SIG-M5 treated with dmso at 0.1 percent for 504 hours (cell line): ENCODE measurements at regions not wholly inside any gene's neighbourhood (a gene's known extent, or its start where the extent isn't known, plus 50 kb on each side); places are given as distances from the start of the nearest gene placed in this dataset.
"Not testable (repeated sequence)": the region's sequence is repeated elsewhere in the genome, so short reads cannot be mapped to it uniquely, and the experiment has no call there.

Experiments
- DNase-seq: peaks from one replicate; lab custom pipeline; 2025; ENCODE audit not compliant: unreplicated experiment; lab: John Stamatoyannopoulos, UW

DNA sequence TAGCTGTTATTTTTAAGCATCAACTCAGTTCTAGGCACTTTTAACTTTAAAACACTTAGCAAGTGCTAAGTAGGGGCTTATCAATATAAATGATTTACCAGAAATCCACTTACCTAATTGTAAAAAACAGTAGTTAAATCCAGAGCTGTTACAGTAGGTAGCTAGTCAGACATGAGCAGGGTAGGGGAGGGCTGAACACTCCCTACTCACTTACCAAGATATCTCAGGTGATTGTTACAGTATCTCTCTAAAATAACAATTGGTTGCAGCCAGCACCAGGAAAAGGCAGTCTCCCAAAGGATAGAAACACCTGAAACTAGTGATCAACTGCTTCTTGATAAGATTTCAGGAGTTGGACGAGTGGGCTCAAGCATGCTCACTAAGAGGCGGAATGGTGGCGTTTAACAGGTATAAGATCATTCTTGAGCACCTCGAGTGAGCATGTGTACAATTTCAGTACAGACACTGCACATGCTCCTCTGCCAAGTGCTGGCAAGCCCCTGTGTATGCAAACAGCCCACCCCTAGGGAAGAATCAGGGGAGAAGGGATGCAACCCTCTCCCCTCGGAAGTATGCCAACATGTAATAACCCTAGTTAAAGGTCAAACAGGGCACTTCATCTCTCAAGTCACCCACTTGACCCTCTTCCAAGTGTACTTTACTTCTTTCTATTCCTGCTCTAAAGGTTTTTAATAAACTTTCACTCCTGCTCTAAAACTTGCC, 1113.6 kb upstream of the SEL1L start:
- no peak for DNase-seq

DNA sequence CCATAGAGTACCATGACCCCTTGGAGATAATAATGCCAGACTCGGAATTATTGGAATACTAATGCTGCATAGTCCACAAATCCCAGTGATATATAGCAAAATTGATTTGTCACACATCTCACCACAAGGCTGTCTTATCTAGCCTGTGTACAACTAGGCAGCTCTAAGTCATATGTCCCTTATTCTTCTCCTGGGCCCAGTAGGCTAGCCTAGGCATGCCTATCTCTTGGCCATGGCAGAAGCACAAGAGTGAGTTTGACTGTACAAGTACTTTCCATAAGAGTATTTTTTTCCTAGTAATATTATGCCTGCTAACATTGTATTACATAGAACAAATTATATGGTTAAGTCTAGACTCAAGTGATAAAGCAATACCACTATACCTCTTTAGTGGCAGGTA, 1122.1 kb upstream of the SEL1L start:
- no peak for DNase-seq

DNA sequence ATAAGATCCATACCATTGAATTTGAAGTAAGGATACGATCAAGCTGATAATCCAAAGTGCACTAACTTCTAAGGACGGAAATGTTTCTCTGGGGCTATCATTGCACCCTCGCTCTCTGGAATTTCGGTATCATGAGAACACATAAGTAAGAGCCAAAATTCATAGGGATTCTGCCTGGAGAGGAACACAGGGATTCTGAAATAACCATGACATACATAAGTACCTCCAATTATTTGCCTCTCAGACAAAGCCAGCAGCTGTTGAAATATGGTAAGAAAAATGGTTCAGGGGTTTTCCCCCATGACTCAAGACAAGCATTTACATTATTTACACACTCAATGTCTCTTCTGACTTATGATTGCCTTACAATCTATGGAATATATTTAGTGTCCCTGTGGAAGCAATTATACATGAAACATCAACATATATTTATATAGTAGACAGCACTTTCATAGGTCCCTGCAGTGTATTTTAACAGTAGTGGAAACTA, 1123.6 kb upstream of the SEL1L start:
- no peak for DNase-seq

DNA sequence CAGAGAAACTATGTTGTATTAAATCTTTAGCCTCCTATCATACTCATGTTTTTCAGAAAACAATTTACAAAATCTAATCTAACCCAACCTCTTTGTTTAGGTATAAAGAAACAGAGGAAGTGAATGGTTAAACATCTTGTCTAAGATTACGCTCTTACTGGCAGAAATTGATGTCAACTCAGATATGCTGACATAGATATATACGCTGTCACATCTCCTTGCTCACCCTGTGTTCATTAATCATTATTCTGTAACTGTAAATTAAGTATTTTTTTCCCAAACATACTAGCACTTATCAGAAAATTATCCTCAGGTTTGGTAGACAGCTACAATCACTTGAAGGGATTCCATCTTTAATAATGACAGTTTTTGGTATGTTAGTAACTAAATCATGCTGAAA, 1127.6 kb upstream of the SEL1L start:
- DNase-seq = no peak

DNA sequence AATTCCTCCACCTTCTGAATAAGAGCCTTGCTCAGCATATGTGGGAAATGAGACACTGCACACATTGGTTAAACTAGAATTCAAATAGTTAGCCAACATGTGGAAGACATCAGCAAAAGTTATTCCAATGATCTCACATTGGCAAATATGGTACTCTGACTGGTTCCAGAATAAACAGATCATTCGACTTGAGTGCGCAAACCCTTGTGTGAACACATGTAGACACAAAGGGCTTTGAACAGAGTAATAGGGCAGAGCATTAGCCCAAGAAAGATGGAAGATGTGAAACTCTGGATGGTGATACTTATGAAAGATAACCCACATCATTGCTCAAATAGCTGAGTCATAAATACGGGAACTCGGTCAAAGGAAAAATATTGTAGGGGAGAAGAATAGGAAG, 1133.4 kb upstream of the SEL1L start:
- DNase-seq = no peak

DNA sequence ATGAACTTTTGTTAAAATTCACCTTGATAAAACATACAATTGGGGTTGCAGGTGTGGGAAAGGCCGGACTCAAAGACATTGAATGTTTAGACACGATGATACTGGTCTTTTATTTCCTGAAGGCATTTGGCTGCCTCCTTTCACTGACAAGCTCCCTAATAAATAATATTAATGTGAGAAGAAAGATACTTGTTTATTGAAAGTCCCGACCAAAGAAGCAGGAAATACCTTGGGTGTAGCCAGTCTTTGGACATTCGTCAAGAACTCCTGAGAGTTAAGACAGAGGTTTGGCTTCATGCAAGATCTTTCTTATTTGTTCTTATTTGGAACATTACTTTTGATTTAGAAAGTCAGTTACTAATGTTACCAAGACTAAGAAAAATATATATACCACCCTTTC, 1133.8 kb upstream of the SEL1L start:
- no peak for DNase-seq

DNA sequence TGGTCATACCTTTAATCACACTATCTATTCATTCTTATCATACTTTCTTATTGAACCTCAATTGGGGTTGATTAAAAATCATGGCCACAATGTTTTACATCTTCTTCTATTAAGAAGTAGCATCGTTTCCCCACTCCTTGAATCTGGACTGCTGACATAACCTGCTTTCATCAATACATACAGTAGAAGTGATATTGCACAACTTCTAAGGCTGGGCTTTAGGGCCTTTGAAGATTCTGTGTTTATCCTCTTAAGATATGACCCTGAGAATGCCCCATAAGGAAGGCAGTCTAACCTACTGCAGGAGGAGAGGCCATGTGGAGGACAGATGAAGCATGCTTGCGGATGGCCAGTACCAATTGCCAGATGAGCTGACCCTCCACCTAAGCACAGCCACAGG, 1142.8 kb upstream of the SEL1L start:
- no peak for DNase-seq

DNA sequence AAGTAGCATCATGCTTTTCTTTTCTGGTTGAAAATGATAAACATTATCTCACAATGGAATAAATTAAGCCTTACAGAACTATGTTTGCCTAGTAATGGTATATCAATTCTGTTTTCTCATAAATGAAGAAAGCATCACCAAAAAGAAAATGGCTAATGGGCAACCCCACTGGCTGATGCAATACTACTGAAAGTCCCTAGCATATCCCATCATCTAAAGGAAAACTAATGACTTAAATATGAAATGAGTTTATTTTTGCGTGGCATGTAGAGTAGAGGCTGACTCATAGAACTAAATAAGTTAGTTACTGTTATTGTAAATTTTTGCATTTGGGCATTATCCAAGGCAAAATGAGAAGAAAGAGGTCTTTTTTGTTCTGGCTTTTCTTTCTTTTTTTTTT, 1156.3 kb upstream of the SEL1L start:
- DNase-seq = no peak

DNA sequence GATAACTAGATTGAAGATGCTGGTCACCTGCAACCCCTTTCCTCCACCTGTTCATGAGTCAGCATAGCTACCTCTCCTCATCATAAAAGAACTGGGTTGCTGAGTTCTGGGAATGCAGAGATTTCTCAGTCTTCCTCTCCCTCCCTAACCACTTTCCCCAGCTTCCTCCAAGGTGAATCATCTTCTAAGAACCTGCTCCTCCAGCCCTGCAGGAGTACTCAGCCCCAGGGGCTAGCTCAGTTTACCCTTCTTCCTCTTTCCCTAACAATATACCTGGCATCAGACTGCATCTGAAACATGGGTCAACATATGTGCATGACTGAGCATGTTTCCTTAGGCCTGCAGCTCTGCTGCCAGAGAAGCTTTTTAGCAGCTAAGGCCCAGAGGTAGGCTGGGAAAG, 1157.5 kb upstream of the SEL1L start:
- DNase-seq = not testable (repeated sequence)

DNA sequence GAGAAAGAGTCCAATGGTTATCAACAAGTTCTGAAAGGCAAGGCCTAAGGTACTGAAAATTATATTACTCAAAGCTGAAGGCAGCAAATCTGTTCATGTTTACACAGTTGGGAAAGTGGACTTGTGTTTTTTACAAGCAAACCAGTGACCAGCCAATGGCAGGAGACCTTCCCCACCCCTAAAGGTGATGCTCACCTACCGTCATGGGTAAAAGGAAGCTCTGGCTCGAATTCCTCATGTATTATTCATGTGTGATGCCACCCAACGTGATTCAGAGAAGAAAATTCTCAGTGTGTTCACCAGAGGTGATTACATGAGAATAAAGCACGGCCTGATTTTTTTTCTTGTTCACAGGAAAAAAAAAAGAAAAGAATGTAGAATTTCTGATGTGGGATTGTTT, 1161.2 kb upstream of the SEL1L start:
- no peak for DNase-seq

DNA sequence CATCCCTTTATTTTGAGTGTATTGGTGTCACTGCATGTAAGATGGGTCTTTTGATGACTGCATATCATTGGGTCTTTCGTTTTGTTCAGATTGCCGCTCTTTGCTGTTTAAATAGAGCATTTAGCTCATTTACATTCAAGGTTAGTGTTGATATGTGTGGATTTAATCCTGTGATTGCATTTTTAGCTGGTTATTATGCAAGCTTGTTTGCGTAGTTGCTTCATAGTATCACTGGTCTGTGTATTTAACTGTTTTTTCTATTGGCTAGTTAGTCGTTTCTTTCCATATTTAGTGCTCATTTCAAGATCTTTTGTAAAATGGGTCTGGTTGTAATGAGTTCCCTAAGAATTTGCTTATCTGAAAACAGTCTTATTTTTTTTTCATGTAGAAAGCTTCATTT, 1170.6 kb upstream of the SEL1L start:
- no peak for DNase-seq

DNA sequence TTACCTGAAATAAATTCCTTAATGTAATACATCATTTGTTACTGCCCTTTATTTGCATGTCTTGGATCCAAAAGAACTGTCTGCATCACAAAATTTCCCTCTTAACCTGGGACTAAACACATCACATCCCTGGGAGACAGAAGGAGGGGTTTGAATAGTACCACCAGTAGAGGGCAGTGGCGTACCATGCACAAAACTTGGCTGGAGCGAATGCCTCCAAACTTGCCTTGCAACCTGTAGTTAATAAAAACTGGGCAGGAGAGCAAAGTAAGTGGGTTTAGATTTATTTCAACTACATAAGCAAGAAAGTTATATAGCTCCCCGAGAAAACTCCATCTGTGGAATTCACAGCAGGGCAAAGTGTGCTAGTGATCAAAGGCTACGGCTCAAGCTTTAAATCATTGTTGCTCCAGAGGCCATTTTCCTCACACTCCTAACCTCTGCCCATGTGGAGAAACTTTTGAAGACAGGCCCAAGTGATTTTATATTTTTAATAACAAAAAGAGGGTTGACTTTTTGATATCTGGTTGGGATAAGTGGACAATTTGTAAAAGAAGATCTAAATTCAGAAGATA, 1176.7 kb upstream of the SEL1L start:
- peak; percentile 53 for DNase-seq

DNA sequence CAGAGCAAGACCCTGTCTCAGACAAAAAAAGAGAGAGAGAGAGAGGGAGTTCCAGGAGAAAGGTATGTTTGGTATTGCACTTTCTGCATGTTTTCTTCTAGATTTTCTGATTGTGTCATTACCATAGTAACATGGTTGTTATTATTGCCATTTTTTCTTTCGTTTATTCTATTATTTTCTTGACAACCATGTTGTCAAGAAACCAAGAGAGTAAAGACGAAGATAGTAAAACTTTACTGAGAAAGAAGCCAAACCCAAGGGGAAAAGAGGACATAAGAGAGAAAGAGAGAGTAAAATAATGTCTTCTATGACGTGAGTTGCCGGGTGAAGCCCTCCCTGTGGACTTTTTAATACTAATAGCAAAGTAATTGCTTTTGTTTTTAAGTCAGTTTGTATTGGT, 1186.0 kb upstream of the SEL1L start:
- no peak for DNase-seq

DNA sequence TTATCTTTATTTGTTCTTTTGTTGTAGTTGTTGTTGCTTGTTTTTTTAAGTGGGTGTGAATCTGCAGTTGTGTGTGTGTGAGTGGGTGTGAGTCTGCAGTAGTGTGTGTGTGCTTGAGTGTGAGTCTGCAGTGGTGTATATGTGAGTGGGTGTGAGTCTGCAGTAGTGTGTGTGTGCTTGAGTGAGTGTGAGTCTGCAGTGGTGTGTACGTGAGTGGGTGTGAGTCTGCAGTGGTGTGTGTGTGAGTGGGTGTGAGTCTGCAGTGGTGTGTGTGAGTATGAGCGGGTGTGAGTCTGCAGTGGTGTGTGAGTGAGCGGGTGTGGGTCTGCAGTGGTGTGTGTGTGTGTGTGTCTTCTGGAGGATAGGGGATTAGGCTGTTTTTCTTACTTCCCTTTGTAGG, 1186.8 kb upstream of the SEL1L start:
- DNase-seq = no peak

DNA sequence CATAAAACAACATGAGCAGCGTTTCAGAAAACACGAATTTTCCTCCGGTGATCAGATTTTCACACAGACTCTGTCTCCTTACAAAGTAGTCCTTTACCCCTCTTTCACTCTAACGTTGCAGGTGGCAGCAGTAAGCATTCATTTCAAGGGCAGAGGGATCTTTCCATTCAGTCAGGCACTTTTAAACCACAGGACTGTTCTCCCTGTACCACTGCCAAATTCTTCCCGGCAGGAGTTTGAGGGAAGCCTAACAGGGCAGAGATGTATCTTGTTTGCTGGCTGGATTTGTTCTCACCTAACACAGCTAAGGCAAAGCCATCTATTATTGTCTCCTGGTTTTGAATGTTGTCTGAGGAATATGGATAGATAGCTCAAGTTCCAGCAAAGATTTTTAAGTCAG, 1187.3 kb upstream of the SEL1L start:
- no peak for DNase-seq

DNA sequence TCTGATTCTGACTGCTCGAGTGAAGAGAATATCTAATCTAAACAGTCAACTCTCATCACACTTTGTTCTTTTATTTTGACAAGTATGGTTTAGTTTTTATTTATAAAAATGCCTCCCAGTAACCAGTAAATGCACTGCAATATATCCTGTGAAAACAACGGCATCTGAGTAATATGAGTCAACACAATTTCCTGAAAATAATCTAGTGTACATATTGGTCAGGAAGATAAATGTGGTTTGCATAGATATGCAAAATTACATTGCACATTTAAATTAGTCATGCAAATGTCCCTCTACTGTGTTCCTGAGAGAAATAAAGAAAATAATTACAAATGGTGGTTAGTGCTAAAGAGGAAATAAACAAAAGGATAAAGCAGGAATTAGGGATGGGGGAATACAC, 1190.7 kb upstream of the SEL1L start:
- no peak for DNase-seq

DNA sequence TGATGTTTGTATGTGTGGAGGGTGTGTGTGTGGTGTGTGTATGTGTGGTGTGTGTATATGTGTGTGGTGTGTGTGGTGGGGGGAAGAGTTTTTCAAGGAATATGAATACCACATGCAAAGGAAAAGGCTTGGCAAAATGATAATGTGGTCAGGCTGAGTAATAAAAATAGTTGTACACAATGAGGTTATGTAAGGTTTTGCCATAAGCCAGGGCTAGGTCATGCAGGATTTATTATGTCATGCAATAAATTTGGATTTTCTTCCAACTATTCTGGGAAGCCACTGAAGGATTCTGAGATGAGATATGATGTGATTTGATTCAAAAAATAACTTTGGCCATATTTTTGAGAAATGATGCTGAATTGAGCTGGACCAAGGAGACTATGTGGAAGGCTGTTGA, 1191.6 kb upstream of the SEL1L start:
- no peak for DNase-seq

DNA sequence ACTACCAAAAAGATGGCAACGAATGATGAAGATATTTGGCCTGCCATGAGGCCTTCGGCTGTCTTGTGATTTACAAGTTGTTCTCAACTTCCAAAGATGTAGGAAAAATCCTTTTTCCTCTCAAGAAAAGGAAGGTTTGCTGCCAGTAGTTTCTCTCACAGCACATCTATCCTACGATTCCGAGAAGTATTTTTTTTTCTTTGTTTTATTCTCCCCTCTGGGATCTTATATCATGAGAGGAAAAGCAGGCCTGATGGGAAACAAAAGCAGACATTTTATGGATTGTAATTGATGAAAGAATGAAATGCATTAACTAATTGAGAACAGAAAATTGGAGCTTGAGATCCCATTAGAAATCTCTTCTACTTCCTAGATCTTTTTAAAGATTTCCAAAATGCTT, 1197.9 kb upstream of the SEL1L start:
- DNase-seq = no peak

DNA sequence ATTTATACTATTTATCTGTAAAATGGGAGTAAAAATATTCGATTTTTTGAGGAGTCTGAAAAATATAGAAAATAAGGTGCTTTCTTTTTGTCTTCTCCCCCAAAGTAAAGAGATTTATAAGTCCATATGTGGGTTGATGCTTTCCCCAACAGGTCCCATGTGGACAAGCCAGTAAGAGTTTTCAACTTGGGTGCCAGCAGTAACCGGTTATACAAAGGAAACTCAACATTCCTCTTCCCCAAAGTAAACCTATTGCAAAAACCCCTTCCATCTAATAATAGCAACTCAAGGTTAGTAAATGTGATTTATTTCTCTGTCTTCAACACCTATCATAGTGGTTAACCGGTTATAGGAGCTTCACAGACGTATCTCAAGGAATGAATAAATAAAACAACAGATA, 1206.9 kb upstream of the SEL1L start:
- no peak for DNase-seq

DNA sequence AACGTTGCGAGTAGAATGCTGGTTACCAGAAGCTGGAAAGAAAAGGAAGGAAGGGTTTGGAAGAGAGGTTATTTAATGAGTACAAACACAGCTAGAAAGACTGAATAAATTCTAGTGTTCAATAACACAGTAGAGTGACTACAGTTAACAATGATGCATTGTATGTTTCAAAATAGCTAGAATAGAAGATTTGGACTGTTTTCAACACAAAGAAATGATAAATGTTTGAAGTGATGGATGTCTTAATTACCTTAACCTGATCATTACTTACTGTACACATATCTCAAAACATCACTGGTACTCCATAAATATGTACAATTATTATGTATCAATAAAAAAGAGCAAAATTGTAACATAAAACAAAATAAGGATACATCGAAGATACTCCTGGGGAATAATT, 1221.8 kb upstream of the SEL1L start:
- no peak for DNase-seq

DNA sequence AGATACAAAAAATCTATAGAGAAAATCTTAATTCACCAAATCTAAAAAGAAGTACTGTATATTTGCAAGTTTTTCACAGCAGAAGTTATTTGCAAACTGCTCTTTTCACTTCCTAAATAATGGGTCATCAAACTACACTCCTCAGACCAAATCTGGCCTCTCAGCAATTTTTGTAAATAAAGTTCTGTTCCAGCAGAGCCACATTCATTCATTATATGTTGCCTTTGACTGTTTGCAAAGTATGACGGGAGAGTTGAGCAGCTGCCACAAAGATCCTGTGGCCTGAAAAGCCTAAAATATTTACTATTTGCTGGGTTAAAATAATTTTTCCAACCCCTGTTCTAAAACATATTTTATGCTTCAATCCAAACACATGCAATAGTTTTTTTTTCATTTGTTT, 1222.3 kb upstream of the SEL1L start:
- DNase-seq = no peak

DNA sequence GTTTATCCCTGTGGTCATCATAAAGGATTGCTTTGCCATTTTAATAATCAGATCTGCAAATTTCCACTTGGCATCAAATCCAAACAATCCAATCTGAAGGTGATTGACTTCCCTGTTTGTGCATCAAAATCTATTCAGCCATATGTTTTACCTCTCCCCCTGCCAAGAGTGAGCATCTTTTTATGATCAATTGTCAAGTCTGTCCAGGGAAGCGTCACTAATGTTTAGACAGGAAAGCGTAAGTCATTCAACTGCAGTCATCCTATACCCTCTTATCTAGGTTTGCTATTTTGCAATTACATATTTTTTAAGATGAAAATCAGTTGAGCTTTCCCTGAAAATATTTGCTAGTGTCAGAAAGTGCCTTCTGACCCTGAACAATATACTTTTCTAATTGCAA, 1224.1 kb upstream of the SEL1L start:
- no peak for DNase-seq

DNA sequence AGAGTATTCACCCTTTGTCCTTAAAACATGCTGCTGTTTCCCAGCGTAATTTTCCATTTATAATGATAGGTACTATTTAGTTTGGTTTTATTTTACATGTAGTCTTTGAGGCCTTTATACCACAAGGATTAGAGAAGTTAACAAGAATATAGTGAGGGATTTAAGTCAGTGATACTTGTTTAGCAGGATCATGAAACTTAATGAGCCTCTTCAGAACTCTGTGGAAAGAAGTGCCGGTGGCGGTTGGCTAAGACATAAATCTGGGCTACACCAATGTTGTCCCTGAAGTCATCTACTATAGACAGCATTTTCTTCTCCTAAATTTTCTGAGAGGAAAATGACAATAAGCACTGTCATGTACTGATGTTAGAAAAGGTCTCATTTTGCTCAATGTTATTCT, 1226.0 kb upstream of the SEL1L start:
- no peak for DNase-seq
